ENCODE measurements at regions not wholly inside any gene's neighbourhood (a gene's known extent, or its start where the extent isn't known, plus 50 kb on each side); places are given as distances from the start of the nearest gene placed in this dataset.

GRCh38 chr6:48744948-48745347, 634.0 kb upstream of the PTCHD4 start:
- Histone ChIP-seq H3K4me1 (no peaks in the 10 kb centered on the region), H3K9me3 (no peaks in the 10 kb centered on the region), H3K36me3 (no peaks in the 10 kb centered on the region), H3K27me3 (no peaks in the 10 kb centered on the region), H3K4me3 (no peak overlapping the region), H3K27ac (replicated peaks in 1 of 4) (no peak overlapping the region)
- intact Hi-C loops (cut with DNase I): no loop called here
- no peak for DNase-seq (ENCODE audit: extremely low spot score)
- no peak for TF ChIP-seq CTCF (IDR thresholded peaks at IDR 0.05)
- TF ChIP-seq POLR2AphosphoS5 (IDR thresholded peaks at IDR 0.05): no peak
- no peak for TF ChIP-seq EP300 (IDR thresholded peaks at IDR 0.05)
- no peak for TF ChIP-seq POLR2A (IDR thresholded peaks at IDR 0.05; ENCODE audit: low read depth)

- H3K4me1 ChIP-seq: no peaks in the 10 kb centered on the region
- TF ChIP-seq CTCF (IDR thresholded peaks at IDR 0.05): no peak
- no peak for TF ChIP-seq EP300 (IDR thresholded peaks at IDR 0.05)
- TF ChIP-seq POLR2AphosphoS5 (IDR thresholded peaks at IDR 0.05): no peak
- no peak for TF ChIP-seq POLR2A (IDR thresholded peaks at IDR 0.05; ENCODE audit: low read depth)
- intact Hi-C loops (cut with DNase I): no loop called here
- H3K27me3 ChIP-seq: no peaks in the 10 kb centered on the region
- H3K36me3 ChIP-seq: no peaks in the 10 kb centered on the region
- H3K9me3 ChIP-seq: no peaks in the 10 kb centered on the region
- no peak overlapping the region for H3K27ac ChIP-seq (replicated peaks in 1 of 4)
- H3K4me3 ChIP-seq: no peak overlapping the region
- DNase-seq (ENCODE audit: extremely low spot score): no peak
- WGBS: 76% methylated on average over 3 of the region's 3 CpGs
Observed at GRCh38 chr6:48743738-48744137, 632.7 kb upstream of the PTCHD4 start.

GRCh38 chr6:48736501-48737206, 625.7 kb upstream of the PTCHD4 start:
- intact Hi-C loops (cut with DNase I): no loop called here
- no peaks in the 10 kb centered on the region for H3K9me3 ChIP-seq
- 61% methylated on average over 2 of the region's 2 CpGs for WGBS

GRCh38 chr6:48735846-48736245, 624.8 kb upstream of the PTCHD4 start:
- Histone ChIP-seq H3K4me1 (no peaks in the 10 kb centered on the region), H3K9me3 (no peaks in the 10 kb centered on the region), H3K4me3 (no peak overlapping the region), H3K36me3 (no peaks in the 10 kb centered on the region), H3K27ac (replicated peaks in 1 of 4) (no peak overlapping the region), H3K27me3 (no peaks in the 10 kb centered on the region)
- no peak for DNase-seq (ENCODE audit: extremely low spot score)
- 87% methylated on average over 1 of the region's 1 CpG for WGBS
- TF ChIP-seq POLR2A (IDR thresholded peaks at IDR 0.05; ENCODE audit: low read depth): no peak
- TF ChIP-seq CTCF (IDR thresholded peaks at IDR 0.05): no peak
- TF ChIP-seq POLR2AphosphoS5 (IDR thresholded peaks at IDR 0.05): no peak
- TF ChIP-seq EP300 (IDR thresholded peaks at IDR 0.05): no peak
- intact Hi-C loops (cut with DNase I): no loop called here

More at GRCh38 chr6:48736501-48737206, 625.7 kb upstream of the PTCHD4 start:
- TF ChIP-seq POLR2AphosphoS5 (IDR thresholded peaks at IDR 0.05) (no peak), POLR2A (IDR thresholded peaks at IDR 0.05; ENCODE audit: low read depth) (no peak), CTCF (IDR thresholded peaks at IDR 0.05) (no peak), EP300 (IDR thresholded peaks at IDR 0.05) (no peak)
- Histone ChIP-seq H3K27ac (replicated peaks in 1 of 4) (no peak overlapping the region), H3K27me3 (no peaks in the 10 kb centered on the region), H3K36me3 (no peaks in the 10 kb centered on the region), H3K4me1 (no peaks in the 10 kb centered on the region), H3K4me3 (no peak overlapping the region)
- DNase-seq (ENCODE audit: extremely low spot score): no peak

- Histone ChIP-seq H3K36me3 (no peaks in the 10 kb centered on the region), H3K9me3 (no peaks in the 10 kb centered on the region), H3K4me1 (no peaks in the 10 kb centered on the region), H3K27me3 (no peaks in the 10 kb centered on the region), H3K4me3 (no peak overlapping the region), H3K27ac (replicated peaks in 1 of 4) (no peak overlapping the region)
- TF ChIP-seq POLR2AphosphoS5 (IDR thresholded peaks at IDR 0.05) (no peak), POLR2A (IDR thresholded peaks at IDR 0.05; ENCODE audit: low read depth) (no peak), CTCF (IDR thresholded peaks at IDR 0.05) (no peak), EP300 (IDR thresholded peaks at IDR 0.05) (no peak)
- no peak for DNase-seq (ENCODE audit: extremely low spot score)
- WGBS: 59% methylated on average over 1 of the region's 1 CpG
- intact Hi-C loops (cut with DNase I): no loop called here
Observed at GRCh38 chr6:48733581-48733980, 622.6 kb upstream of the PTCHD4 start.

Data from esophagus muscularis mucosa (tissue), 4 donors.